ENCODE measurements at regions not wholly inside any gene's neighbourhood (a gene's known extent, or its start where the extent isn't known, plus 50 kb on each side); places are given as distances from the start of the nearest gene placed in this dataset.

DNA sequence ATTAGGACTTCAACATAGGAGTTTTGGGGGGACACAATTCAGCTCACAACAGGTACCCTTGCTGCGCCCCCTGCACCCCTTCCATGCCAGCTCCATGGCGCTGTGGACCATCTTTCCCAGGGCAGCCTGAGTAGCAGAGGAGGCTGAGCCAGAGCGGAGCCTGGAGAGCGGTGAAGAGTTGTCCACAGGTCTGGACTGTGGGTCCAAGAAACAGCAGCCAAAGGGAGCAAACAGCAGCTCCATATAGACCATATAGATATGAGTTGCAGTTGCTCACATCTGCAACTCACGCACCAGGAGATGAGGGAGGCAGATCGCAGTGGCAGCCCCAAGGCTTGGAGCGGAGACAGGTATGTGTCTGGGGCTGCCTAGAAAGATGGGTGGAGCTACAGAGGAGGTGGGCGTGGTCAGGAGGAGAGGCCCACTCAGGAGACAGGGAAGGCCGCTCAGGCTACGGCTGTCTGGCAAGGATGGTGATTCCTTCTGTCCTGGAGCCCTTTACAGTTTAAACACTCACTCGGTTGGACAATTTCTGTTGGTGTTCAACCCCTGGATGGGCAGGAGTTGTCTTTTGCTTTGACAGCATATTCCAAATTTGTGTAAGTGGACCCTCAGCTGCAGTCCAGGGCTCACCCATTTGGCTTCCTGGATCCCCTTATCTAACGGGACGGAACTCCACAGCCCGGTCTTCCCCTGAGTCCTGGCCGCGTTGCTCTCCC, 155.1 kb downstream of the LPIN1 start:
- no peak for DNase-seq (ENCODE audit: low read depth)
- Histone ChIP-seq H3K27me3 (replicated peaks; ENCODE audit: control insufficient read depth, insufficient read depth, low read length) (peaks cover 27% of the 10 kb centered on the region), H3K9me3 (ENCODE audit: control insufficient read depth, low read length) (no peaks in the 10 kb centered on the region), H3K36me3 (ENCODE audit: control insufficient read depth, insufficient read depth, low read length, severe bottlenecking) (no peaks in the 10 kb centered on the region), H3K4me3 (ENCODE audit: low read length) (no peak overlapping the region), H3K9ac (ENCODE audit: low read length) (no peak overlapping the region), H3K4me1 (ENCODE audit: control insufficient read depth, insufficient read depth, low read length) (peaks cover 4% of the 10 kb centered on the region)

DNA sequence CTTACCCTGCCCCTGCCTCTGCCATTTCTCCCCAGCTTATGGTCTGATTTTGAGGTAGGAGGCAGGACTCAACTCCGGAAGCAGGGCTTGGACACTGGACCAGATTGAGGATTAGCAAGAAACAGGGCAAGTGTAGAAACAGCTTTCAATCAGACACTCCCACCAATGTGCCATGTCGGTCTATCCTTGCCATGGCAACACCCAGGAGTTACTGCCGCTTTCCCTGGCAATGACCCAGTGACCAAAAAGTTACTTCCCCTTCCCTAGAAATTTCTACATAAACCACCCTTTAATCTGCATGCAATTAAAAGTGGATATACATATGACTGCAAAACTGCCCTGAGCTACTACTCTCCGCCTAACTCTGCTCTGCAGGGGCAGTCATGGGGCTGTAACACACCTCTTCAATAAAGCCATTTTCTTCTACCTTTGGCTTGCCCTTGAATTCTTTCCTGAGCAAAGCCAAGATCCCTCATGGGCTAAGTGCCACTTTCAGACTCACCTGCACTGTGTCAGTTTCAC, 156.7 kb downstream of the LPIN1 start:
- Histone ChIP-seq H3K36me3 (ENCODE audit: control insufficient read depth, insufficient read depth, low read length, severe bottlenecking) (no peaks in the 10 kb centered on the region), H3K4me1 (ENCODE audit: control insufficient read depth, insufficient read depth, low read length) (peaks cover 4% of the 10 kb centered on the region), H3K9ac (ENCODE audit: low read length) (no peak overlapping the region), H3K27me3 (replicated peaks; ENCODE audit: control insufficient read depth, insufficient read depth, low read length) (peaks cover 27% of the 10 kb centered on the region), H3K4me3 (ENCODE audit: low read length) (no peak overlapping the region), H3K9me3 (ENCODE audit: control insufficient read depth, low read length) (peaks cover 6% of the 10 kb centered on the region)
- no peak for DNase-seq (ENCODE audit: low read depth)

DNA sequence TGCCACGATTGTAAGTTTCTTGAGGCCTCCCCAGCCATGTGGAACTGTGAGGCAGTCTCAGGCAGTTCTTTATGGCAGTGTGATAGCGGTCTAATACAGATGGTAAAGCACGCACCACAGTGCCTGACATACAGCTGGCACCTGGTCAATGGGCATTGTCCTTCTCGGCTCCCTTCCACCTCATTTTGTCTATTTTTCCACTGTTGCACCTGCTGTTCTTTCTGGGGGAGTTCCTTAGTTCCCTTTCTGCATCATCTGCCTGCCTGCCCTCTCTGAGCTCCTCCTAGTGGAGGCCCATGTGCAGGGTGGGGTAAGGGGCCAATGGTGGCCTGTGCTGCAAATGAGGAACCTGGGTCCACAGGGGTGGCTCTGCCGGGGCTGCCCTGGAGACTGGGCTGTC, 157.6 kb downstream of the LPIN1 start:
- H3K4me3 ChIP-seq (ENCODE audit: low read length) = no peak overlapping the region
- H3K27me3 ChIP-seq (replicated peaks; ENCODE audit: control insufficient read depth, insufficient read depth, low read length) = peaks cover 27% of the 10 kb centered on the region
- no peak for DNase-seq (ENCODE audit: low read depth)
- no peaks in the 10 kb centered on the region for H3K36me3 ChIP-seq (ENCODE audit: control insufficient read depth, insufficient read depth, low read length, severe bottlenecking)
- no peak overlapping the region for H3K9ac ChIP-seq (ENCODE audit: low read length)
- H3K9me3 ChIP-seq (ENCODE audit: control insufficient read depth, low read length) = peaks cover 6% of the 10 kb centered on the region
- H3K4me1 ChIP-seq (ENCODE audit: control insufficient read depth, insufficient read depth, low read length) = peaks cover 4% of the 10 kb centered on the region

DNA sequence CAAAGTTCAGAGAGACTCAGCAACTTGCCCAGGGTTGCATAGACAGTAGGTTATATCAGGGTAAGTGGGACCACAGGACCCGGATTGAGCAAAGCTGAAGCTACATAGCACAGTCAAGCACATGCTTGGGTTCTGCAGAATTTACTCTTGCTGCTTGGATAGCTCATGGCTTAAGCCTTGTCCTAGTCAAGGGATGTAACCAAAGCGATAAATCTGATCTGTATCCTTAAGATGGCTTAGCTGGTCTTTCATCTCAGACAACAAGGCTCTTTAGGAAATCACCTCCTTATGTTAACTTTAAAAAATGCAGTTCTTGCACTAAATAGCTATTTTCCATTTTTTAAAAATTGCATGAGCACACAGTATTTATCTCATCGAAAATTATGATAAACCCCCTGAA, 158.5 kb downstream of the LPIN1 start:
- H3K9me3 ChIP-seq (ENCODE audit: control insufficient read depth, low read length) = peaks cover 6% of the 10 kb centered on the region
- no peak overlapping the region for H3K4me3 ChIP-seq (ENCODE audit: low read length)
- no peaks in the 10 kb centered on the region for H3K4me1 ChIP-seq (ENCODE audit: control insufficient read depth, insufficient read depth, low read length)
- no peaks in the 10 kb centered on the region for H3K36me3 ChIP-seq (ENCODE audit: control insufficient read depth, insufficient read depth, low read length, severe bottlenecking)
- no peak for DNase-seq (ENCODE audit: low read depth)
- peaks cover 27% of the 10 kb centered on the region for H3K27me3 ChIP-seq (replicated peaks; ENCODE audit: control insufficient read depth, insufficient read depth, low read length)
- no peak overlapping the region for H3K9ac ChIP-seq (ENCODE audit: low read length)

DNA sequence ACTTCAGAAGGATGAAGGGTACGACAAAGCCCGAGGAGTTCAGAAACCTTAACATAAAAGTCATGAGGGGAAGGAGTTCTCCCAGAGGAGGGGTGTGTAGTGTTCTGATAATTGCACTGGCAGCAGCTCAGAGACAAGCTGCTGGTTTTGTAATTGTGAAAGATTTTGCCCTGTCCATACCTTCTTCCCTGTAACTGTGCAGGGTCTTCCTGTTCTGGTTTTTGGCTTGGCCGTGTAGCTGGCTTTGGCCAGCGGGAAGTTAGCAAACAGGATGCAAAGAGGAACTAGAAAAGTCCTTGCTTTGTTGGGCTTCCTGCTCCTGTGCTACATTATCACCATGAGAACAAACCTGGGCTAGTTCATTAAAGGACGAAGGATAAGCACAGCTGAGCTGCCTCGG, 160.8 kb downstream of the LPIN1 start:
- no peaks in the 10 kb centered on the region for H3K4me1 ChIP-seq (ENCODE audit: control insufficient read depth, insufficient read depth, low read length)
- no peak for DNase-seq (ENCODE audit: low read depth)
- peaks cover 6% of the 10 kb centered on the region for H3K9me3 ChIP-seq (ENCODE audit: control insufficient read depth, low read length)
- peaks cover 21% of the 10 kb centered on the region for H3K27me3 ChIP-seq (replicated peaks; ENCODE audit: control insufficient read depth, insufficient read depth, low read length)
- H3K4me3 ChIP-seq (ENCODE audit: low read length) = no peak overlapping the region
- no peak overlapping the region for H3K9ac ChIP-seq (ENCODE audit: low read length)
- no peaks in the 10 kb centered on the region for H3K36me3 ChIP-seq (ENCODE audit: control insufficient read depth, insufficient read depth, low read length, severe bottlenecking)

DNA sequence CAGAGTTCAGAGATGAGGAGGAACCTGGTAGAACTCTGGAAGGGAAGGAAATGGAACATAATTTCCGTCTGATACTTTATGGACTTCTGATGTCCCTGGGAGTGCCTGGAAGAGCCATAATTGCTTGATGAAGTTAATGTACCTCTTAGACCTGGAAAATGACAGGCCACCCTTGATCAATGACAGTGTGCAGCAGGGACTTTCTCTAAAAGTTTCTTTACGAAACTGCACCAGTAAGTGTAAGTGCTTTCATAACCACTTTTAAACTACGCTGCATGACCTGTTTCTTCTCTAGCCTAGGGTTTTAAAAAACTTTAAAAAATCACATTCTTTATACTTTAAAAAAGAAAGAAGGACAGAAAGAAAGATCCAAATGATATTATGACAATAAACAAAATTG, 164.5 kb downstream of the LPIN1 start:
- H3K36me3 ChIP-seq (ENCODE audit: control insufficient read depth, insufficient read depth, low read length, severe bottlenecking) = no peaks in the 10 kb centered on the region
- H3K4me3 ChIP-seq (ENCODE audit: low read length) = no peak overlapping the region
- H3K27me3 ChIP-seq (replicated peaks; ENCODE audit: control insufficient read depth, insufficient read depth, low read length) = peaks cover 4% of the 10 kb centered on the region
- H3K9me3 ChIP-seq (ENCODE audit: control insufficient read depth, low read length) = peaks cover 20% of the 10 kb centered on the region
- H3K4me1 ChIP-seq (ENCODE audit: control insufficient read depth, insufficient read depth, low read length) = no peaks in the 10 kb centered on the region
- no peak for DNase-seq (ENCODE audit: low read depth)
- no peak overlapping the region for H3K9ac ChIP-seq (ENCODE audit: low read length)

DNA sequence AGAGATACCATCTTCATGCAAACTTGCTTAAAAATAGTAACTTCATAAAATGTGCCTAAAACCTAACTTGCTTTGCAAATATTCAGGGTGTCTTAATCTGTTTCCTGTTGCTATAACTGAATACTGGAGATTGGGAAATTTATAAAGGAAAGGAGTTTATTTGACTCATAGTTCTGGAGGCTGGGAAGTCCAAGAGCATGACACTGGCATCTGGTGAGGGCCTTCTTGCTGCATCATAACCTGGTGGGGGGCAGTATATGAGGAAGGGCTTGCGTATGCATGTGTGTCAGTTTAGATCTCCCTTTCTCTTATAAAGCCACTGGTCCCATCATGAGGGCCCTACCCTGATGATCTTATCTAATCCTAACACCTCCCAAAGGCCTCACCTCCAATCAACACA, 166.5 kb downstream of the LPIN1 start:
- Histone ChIP-seq H3K9me3 (ENCODE audit: control insufficient read depth, low read length) (peaks cover 14% of the 10 kb centered on the region), H3K4me1 (ENCODE audit: control insufficient read depth, insufficient read depth, low read length) (no peaks in the 10 kb centered on the region), H3K36me3 (ENCODE audit: control insufficient read depth, insufficient read depth, low read length, severe bottlenecking) (no peaks in the 10 kb centered on the region), H3K4me3 (ENCODE audit: low read length) (no peak overlapping the region), H3K9ac (ENCODE audit: low read length) (no peak overlapping the region), H3K27me3 (replicated peaks; ENCODE audit: control insufficient read depth, insufficient read depth, low read length) (no peaks in the 10 kb centered on the region)
- DNase-seq (ENCODE audit: low read depth) = no peak

DNA sequence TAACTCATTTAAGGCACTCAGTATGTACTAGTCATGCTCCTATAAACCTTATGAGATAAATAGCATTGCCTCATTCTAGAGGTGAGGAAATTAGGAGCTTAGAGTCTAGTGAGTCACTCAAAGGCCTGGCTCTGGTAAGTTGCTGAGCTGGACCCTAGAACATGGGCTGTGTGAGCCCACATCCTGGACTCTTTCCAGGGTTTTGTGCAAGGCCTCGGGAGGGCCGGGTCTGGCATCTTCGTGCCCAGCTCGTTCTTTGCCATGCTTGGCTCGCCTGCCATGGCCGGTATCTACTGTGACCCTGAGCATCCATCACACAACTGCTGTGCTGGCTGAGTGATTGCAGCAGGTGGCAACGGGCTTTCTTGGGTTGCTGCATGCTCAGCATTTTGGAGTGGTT, 168.0 kb downstream of the LPIN1 start:
- Histone ChIP-seq H3K9me3 (ENCODE audit: control insufficient read depth, low read length) (peaks cover 14% of the 10 kb centered on the region), H3K4me1 (ENCODE audit: control insufficient read depth, insufficient read depth, low read length) (no peaks in the 10 kb centered on the region), H3K9ac (ENCODE audit: low read length) (no peak overlapping the region), H3K27me3 (replicated peaks; ENCODE audit: control insufficient read depth, insufficient read depth, low read length) (no peaks in the 10 kb centered on the region), H3K36me3 (ENCODE audit: control insufficient read depth, insufficient read depth, low read length, severe bottlenecking) (no peaks in the 10 kb centered on the region), H3K4me3 (ENCODE audit: low read length) (no peak overlapping the region)
- DNase-seq (ENCODE audit: low read depth) = no peak

DNA sequence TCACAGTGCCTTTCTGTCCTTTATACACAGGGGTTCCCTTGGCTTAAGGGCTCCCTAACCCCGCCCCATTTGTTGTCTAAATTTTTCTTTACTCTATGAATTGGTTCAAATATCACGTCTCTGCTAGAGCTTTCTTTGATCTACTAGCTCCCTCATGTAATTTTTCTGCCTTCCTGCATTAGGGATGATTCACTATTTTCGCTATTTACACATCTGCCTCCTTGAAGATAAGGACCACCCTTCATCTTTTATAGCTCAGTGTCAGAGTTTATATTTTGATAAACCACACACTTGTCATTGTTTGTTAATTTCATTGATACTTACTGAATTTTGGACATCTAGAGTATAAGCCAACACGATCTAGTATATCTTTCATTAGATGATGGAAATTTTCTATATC, 169.2 kb downstream of the LPIN1 start:
- Histone ChIP-seq H3K9me3 (ENCODE audit: control insufficient read depth, low read length) (peaks cover 14% of the 10 kb centered on the region), H3K4me1 (ENCODE audit: control insufficient read depth, insufficient read depth, low read length) (no peaks in the 10 kb centered on the region), H3K4me3 (ENCODE audit: low read length) (no peak overlapping the region), H3K36me3 (ENCODE audit: control insufficient read depth, insufficient read depth, low read length, severe bottlenecking) (no peaks in the 10 kb centered on the region), H3K27me3 (replicated peaks; ENCODE audit: control insufficient read depth, insufficient read depth, low read length) (peaks cover 7% of the 10 kb centered on the region), H3K9ac (ENCODE audit: low read length) (no peak overlapping the region)
- no peak for DNase-seq (ENCODE audit: low read depth)

DNA sequence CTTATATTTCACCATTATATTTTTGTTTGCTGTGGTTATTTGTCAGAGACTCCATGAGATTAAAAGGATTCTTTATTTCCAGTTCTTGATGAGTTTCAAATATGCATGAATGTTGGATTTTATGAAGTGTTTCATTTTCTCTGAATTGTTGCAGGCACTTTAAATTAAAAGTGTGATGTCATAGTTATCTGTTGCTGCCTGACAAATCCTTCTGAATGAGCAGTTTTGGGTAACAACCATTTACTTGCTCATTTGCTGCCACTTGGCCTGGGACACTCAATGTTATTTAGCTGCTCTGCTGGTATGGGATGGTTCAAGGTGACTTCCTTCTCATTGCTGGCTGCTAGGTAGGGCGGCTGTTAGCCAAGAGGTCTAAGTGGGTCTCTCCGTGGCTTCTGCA, 173.5 kb downstream of the LPIN1 start:
- Histone ChIP-seq H3K36me3 (ENCODE audit: control insufficient read depth, insufficient read depth, low read length, severe bottlenecking) (no peaks in the 10 kb centered on the region), H3K9me3 (ENCODE audit: control insufficient read depth, low read length) (no peaks in the 10 kb centered on the region), H3K4me1 (ENCODE audit: control insufficient read depth, insufficient read depth, low read length) (peaks cover 4% of the 10 kb centered on the region), H3K4me3 (ENCODE audit: low read length) (no peak overlapping the region), H3K9ac (ENCODE audit: low read length) (no peak overlapping the region), H3K27me3 (replicated peaks; ENCODE audit: control insufficient read depth, insufficient read depth, low read length) (peaks cover 30% of the 10 kb centered on the region)
- no peak for DNase-seq (ENCODE audit: low read depth)

DNA sequence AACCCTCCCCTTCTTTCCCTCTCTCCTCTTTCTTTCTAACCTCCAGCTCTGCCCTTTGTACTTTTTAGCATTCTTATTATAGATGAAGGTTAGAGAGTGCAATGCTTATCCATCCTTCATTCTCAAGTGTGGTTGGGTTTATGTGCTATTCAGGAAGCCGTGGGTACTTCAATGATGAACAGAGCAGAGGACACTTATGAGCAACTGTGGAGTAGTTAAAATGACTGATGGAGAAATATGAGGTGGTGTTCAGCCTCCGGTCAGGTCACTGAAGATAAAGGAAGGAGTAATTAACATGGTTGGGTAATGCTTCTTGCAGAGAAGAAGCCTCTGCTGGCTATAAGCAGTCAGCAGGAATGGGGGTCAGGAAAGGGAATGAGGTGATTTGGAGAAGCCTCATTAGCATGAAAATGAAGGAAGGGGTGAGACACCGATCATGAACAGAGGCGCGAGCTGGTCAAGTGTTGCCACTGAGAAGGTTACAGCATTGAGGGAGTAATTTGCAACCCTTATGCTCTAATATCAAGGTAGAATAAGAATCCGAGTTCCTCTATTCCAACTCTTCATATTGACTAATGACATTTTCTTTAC, 174.7 kb downstream of the LPIN1 start:
- Histone ChIP-seq H3K4me1 (ENCODE audit: control insufficient read depth, insufficient read depth, low read length) (peaks cover 4% of the 10 kb centered on the region), H3K9ac (ENCODE audit: low read length) (no peak overlapping the region), H3K9me3 (ENCODE audit: control insufficient read depth, low read length) (no peaks in the 10 kb centered on the region), H3K36me3 (ENCODE audit: control insufficient read depth, insufficient read depth, low read length, severe bottlenecking) (no peaks in the 10 kb centered on the region), H3K27me3 (replicated peaks; ENCODE audit: control insufficient read depth, insufficient read depth, low read length) (peaks cover 30% of the 10 kb centered on the region), H3K4me3 (ENCODE audit: low read length) (no peak overlapping the region)
- no peak for DNase-seq (ENCODE audit: low read depth)

All from adipocyte (in vitro differentiated cells).